ENCODE measurements at regions not wholly inside any gene's neighbourhood (a gene's known extent, or its start where the extent isn't known, plus 50 kb on each side); places are given as distances from the start of the nearest gene placed in this dataset.

DNA sequence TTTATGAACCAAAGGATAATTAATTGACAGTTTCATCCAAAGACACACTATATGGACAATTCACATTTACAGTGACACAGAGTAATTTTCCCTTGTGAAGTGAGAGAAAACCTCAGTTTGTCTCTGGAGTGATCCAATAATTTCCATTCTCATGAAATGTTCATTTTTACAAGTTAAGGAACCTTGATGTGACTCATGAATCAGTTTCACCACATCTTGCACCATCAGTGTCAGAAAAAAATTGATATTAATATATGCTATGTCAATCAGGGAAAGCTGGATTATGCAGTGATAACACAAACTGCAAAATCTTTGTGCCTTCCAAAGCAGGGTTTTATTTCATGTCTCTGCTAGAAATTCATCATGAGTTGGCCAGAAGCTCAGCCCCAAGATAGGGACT, 348.1 kb downstream of the ARPP21 start:
- no peaks in the 10 kb centered on the region for H3K27me3 ChIP-seq (ENCODE audit: insufficient read depth)
- TF ChIP-seq, protein P1, sequence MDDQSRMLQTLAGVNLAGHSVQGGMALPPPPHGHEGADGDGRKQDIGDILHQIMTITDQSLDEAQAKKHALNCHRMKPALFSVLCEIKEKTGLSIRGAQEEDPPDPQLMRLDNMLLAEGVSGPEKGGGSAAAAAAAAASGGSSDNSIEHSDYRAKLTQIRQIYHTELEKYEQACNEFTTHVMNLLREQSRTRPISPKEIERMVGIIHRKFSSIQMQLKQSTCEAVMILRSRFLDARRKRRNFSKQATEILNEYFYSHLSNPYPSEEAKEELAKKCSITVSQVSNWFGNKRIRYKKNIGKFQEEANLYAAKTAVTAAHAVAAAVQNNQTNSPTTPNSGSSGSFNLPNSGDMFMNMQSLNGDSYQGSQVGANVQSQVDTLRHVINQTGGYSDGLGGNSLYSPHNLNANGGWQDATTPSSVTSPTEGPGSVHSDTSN (IDR thresholded peaks at IDR 0.05): no peak
- TF ChIP-seq TAF1 (IDR thresholded peaks at IDR 0.05; ENCODE audit: borderline replicate concordance, low read depth, low read length): no peak
- no peak for TF ChIP-seq NRF1 (IDR thresholded peaks at IDR 0.05; ENCODE audit: low read depth, low read length)
- no peak for TF ChIP-seq RFX5 (IDR thresholded peaks at IDR 0.05; ENCODE audit: low read length)
- TF ChIP-seq RAD21 (IDR thresholded peaks at IDR 0.05; ENCODE audit: low read length): no peak
- no peak overlapping the region for H3K27ac ChIP-seq (ENCODE audit: low read depth in 2 of 2, low read length in 1 of 2)
- POLR2A ChIA-PET: no interaction called here
- H3F3A ChIP-seq (replicated peaks; ENCODE audit: insufficient read depth): no peaks in the 10 kb centered on the region
- CTCF ChIA-PET: no interaction called here
- DNase-seq: no peak
- H3K4me3 ChIP-seq (ENCODE audit: low read depth in 2 of 2, low read length in 1 of 2): no peak overlapping the region
- no peaks in the 10 kb centered on the region for H3K36me3 ChIP-seq (replicated peaks in 1 of 2; ENCODE audit: control insufficient read depth in 1 of 2, insufficient read depth in 2 of 2, low read length in 1 of 2)
- H3K79me2 ChIP-seq (ENCODE audit: insufficient read depth): no peaks in the 10 kb centered on the region
- no peaks in the 10 kb centered on the region; the same call in 1 of the 2 replicates for H3K9me2 ChIP-seq
- H3K4me2 ChIP-seq: no peak overlapping the region
- no peaks in the 10 kb centered on the region for H3K4me1 ChIP-seq (ENCODE audit: control insufficient read depth in 1 of 2, insufficient read depth in 2 of 2, low read depth in 1 of 2, low read length in 1 of 2)
- no peak overlapping the region for H2AFZ ChIP-seq (ENCODE audit: low read depth)
- H4K20me1 ChIP-seq (ENCODE audit: insufficient read depth): no peaks in the 10 kb centered on the region
- H3K9me3 ChIP-seq: no peaks in the 10 kb centered on the region
- no peak overlapping the region for H3K9ac ChIP-seq

DNA sequence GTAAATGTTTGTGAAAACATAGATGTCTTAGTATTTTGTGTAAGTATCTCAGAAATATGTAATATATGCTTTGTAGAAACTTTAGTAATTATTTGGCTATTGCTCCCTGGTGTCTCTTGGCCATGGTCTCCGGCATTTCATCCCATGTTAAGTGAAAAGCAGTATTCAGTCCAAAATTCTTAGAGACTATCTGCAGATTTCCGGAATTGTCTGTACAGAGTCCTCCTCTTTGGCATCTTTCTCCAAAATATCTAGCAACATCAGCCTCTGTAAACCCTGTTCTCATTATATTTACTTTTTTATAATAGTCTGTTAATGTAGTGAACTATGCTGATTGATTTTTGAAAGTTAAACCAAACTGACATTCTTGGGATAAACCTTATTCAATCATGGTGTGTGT, 352.7 kb downstream of the ARPP21 start:
- 44% methylated on average over 2 of the region's 2 CpGs for WGBS (ENCODE audit: low lambda C conversion rate)
- no peaks in the 10 kb centered on the region for H3K9me3 ChIP-seq
- no peaks in the 10 kb centered on the region for H3K9me2 ChIP-seq
- CTCF ChIA-PET: no interaction called here
- no peak overlapping the region for H2AFZ ChIP-seq (ENCODE audit: low read depth)
- no peaks in the 10 kb centered on the region for H3K79me2 ChIP-seq (ENCODE audit: insufficient read depth)
- no peaks in the 10 kb centered on the region for H3K27me3 ChIP-seq (ENCODE audit: insufficient read depth)
- no peak overlapping the region for H3K4me2 ChIP-seq
- H4K20me1 ChIP-seq (ENCODE audit: insufficient read depth): no peaks in the 10 kb centered on the region
- H3K9ac ChIP-seq: no peak overlapping the region
- no peak for DNase-seq
- TF ChIP-seq GABPA (IDR thresholded peaks at IDR 0.05; ENCODE audit: low read depth) (no peak), CHD2 (IDR thresholded peaks at IDR 0.05; ENCODE audit: low read length, partially characterized antibody) (no peak), POLR2AphosphoS5 (IDR thresholded peaks at IDR 0.05; ENCODE audit: low read depth, low read length) (no peak), TEAD4 (IDR thresholded peaks at IDR 0.05; ENCODE audit: borderline replicate concordance, insufficient read depth) (no peak), RAD21 (IDR thresholded peaks at IDR 0.05; ENCODE audit: low read length) (no peak), EZH2phosphoT487 (IDR thresholded peaks at IDR 0.05; ENCODE audit: borderline replicate concordance, low read depth) (no peak), TAF1 (IDR thresholded peaks at IDR 0.05; ENCODE audit: borderline replicate concordance, low read depth, low read length) (no peak), TCF12 (IDR thresholded peaks at IDR 0.05) (no peak), YY1 (IDR thresholded peaks at IDR 0.05; ENCODE audit: low read depth) (no peak), EP300 (IDR thresholded peaks at IDR 0.05; ENCODE audit: borderline replicate concordance in 1 of 2, low read depth in 1 of 2, low read length in 1 of 2) (no peak), NFIC (IDR thresholded peaks at IDR 0.05; ENCODE audit: borderline replicate concordance) (no peak), SMC3 (IDR thresholded peaks at IDR 0.05; ENCODE audit: low read depth, low read length) (no peak), MEF2A (IDR thresholded peaks at IDR 0.05; ENCODE audit: borderline replicate concordance, low read depth) (no peak), RFX5 (IDR thresholded peaks at IDR 0.05; ENCODE audit: low read length) (no peak), RCOR1 (IDR thresholded peaks at IDR 0.05; ENCODE audit: low read length) (no peak)
- TF ChIP-seq, protein P2, sequence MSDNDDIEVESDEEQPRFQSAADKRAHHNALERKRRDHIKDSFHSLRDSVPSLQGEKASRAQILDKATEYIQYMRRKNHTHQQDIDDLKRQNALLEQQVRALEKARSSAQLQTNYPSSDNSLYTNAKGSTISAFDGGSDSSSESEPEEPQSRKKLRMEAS (IDR thresholded peaks at IDR 0.05; ENCODE audit: low read depth): no peak
- TF ChIP-seq, protein P3, sequence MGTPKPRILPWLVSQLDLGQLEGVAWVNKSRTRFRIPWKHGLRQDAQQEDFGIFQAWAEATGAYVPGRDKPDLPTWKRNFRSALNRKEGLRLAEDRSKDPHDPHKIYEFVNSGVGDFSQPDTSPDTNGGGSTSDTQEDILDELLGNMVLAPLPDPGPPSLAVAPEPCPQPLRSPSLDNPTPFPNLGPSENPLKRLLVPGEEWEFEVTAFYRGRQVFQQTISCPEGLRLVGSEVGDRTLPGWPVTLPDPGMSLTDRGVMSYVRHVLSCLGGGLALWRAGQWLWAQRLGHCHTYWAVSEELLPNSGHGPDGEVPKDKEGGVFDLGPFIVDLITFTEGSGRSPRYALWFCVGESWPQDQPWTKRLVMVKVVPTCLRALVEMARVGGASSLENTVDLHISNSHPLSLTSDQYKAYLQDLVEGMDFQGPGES (IDR thresholded peaks at IDR 0.05; ENCODE audit: low read depth, low read length): no peak
- POLR2A ChIA-PET: no interaction called here
- H3F3A ChIP-seq (replicated peaks; ENCODE audit: insufficient read depth): no peaks in the 10 kb centered on the region
- no peaks in the 10 kb centered on the region for H3K36me3 ChIP-seq (replicated peaks in 1 of 2; ENCODE audit: control insufficient read depth in 1 of 2, insufficient read depth in 2 of 2, low read length in 1 of 2)
- no peak overlapping the region for H3K27ac ChIP-seq (ENCODE audit: low read depth in 2 of 2, low read length in 1 of 2)
- no peak overlapping the region for H3K4me3 ChIP-seq (ENCODE audit: low read depth in 2 of 2, low read length in 1 of 2)
- H3K4me1 ChIP-seq (ENCODE audit: control insufficient read depth in 1 of 2, insufficient read depth in 2 of 2, low read depth in 1 of 2, low read length in 1 of 2): no peaks in the 10 kb centered on the region
